Ascending aorta (tissue), 2 donors: ENCODE measurements at regions not wholly inside any gene's neighbourhood (a gene's known extent, or its start where the extent isn't known, plus 50 kb on each side); places are given as distances from the start of the nearest gene placed in this dataset.

ENCODE experiments used
- DNase-seq, 2 donors: peaks; one replicate each; pipeline ENCODE4 v3.0.0-alpha.2; 2019; ENCODE audit warnings: low spot score in 2 of 2
- H3K27ac ChIP-seq, 2 donors: fragments of 200-600 bp; sonication (generic); one replicate each; pipeline ENCODE4 v1.5.1; 2016 to 2017; ENCODE audit warnings: mild to moderate bottlenecking in 1 of 2
- H3K27me3 ChIP-seq: fragments of 200-600 bp; sonication (generic); one replicate; pipeline ENCODE4 v1.5.1; 2017
- H3K36me3 ChIP-seq, 2 donors: fragments of 200-600 bp; sonication (generic); one replicate each; pipeline ENCODE4 v1.5.1; 2016
- H3K4me1 ChIP-seq, 2 donors: fragments of 200-600 bp; sonication (generic); one replicate each; pipeline ENCODE4 v1.5.1; 2016 to 2017; ENCODE audit warnings: mild to moderate bottlenecking in 1 of 2
- H3K4me3 ChIP-seq, 2 donors: fragments of 200-600 bp; sonication (generic); one replicate each; pipeline ENCODE4 v1.5.1; 2016 to 2017; ENCODE audit warnings: mild to moderate bottlenecking in 1 of 2
- H3K9me3 ChIP-seq, 2 donors: fragments of 200-600 bp; sonication (generic); one replicate each; pipeline ENCODE4 v1.5.1; 2016
- intact Hi-C: fragments of 100-400 bp; cut with DNase I; formaldehyde crosslinking; loops from one replicate; pipeline ENCODE4 v1.15.1; 2023
- TF ChIP-seq, protein P1 (sequence below), 3 experiments: fragments of 200-600 bp in 2 of 3; fragments of 450-650 bp in 1 of 3; sonication (generic) in 2 of 3; IDR thresholded peaks; one replicate each; pipeline ENCODE4 v1.5.1; 2016 to 2019; ENCODE audit warnings: antibody characterized with exemption in 3 of 3, mild to moderate bottlenecking in 1 of 3, moderate library complexity in 1 of 3

DNA sequence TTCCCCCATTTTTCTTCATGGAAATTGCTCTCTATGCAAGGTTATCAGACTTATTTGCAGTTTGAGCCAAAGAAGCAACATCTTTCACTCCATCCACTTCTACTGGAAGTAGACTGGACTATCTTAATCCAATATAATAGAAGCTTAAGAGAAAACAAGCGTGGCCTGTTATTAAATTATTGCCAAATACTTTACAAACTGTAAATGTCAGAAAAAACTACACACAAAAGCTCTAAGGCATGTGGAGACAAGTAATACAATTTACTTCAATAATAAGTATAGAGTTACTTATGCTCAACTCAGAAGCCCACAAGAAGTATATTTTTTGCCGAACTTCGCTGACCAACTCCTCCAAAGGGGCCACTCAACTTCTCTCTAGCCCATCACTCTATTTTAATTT, 120.3 kb downstream of the BDH1 start:
- TF ChIP-seq, protein P1, sequence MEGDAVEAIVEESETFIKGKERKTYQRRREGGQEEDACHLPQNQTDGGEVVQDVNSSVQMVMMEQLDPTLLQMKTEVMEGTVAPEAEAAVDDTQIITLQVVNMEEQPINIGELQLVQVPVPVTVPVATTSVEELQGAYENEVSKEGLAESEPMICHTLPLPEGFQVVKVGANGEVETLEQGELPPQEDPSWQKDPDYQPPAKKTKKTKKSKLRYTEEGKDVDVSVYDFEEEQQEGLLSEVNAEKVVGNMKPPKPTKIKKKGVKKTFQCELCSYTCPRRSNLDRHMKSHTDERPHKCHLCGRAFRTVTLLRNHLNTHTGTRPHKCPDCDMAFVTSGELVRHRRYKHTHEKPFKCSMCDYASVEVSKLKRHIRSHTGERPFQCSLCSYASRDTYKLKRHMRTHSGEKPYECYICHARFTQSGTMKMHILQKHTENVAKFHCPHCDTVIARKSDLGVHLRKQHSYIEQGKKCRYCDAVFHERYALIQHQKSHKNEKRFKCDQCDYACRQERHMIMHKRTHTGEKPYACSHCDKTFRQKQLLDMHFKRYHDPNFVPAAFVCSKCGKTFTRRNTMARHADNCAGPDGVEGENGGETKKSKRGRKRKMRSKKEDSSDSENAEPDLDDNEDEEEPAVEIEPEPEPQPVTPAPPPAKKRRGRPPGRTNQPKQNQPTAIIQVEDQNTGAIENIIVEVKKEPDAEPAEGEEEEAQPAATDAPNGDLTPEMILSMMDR (IDR thresholded peaks at IDR 0.05) = no peak
- Histone ChIP-seq H3K9me3 (no peaks in the 10 kb centered on the region), H3K36me3 (no peaks in the 10 kb centered on the region), H3K27ac (no peak overlapping the region), H3K4me1 (peaks cover 0 to 3% of the 10 kb centered on the region in 2 donors), H3K27me3 (no peaks in the 10 kb centered on the region), H3K4me3 (no peak overlapping the region)
- intact Hi-C loops = no loop called here
- no peak for DNase-seq

DNA sequence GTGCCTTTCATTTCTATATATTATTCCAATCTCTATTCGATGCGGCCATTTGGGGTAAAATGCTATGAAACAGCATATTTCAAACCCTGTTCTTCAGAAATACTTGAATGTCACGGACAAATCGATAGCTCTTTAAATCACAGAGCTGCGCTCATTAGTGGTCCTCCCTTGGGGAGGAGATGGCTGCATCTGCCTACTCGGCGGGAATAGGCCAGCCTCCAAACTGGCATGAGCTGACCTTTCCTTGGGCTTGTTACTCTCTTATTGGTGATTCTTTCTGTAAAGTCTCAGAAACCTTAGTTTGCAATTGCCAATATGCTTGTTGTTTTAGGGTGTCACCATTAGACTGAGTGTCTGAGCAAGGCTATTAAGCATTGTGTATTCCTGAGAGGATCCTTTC, 120.9 kb downstream of the BDH1 start:
- TF ChIP-seq, protein P1 (IDR thresholded peaks at IDR 0.05) = no peak
- no peak for DNase-seq

DNA sequence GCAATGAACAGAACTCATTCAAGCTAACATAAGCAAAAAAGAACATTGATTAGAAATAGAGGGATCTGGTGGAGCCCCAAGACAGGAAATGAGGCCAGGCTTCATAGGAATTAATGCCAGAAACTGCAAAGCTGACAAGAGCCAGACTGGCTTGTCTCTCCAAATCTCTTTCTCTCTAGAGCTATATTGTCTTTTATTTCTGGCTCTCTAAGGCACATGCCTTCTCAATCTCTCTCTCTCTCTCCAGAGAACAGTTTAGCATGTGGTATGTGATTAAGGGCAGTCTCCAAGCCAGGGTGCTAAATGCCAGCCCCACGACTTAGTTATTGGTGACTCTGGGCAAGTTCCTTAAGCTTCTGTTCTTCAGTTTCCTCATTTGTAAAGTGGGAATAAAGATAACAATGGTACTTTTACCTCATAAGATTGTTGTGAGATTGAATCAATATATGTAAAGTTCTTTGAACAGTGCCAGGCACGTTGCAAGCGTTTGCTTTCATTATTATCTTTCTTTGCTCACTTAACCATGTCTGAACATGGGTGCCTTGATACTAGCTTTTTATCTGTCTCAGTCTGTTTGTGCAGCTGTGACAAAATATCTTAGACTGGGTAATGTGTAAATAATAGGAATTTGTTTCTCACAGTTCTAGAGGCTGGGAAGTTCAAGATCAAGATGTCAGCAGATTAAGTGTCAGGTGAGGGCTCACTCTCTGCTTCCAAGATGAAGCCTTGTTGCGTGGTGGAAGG, 123.2 kb downstream of the BDH1 start:
- peaks cover 0 to 7% of the 10 kb centered on the region in 2 donors for H3K4me1 ChIP-seq
- intact Hi-C loops = no loop called here
- TF ChIP-seq, protein P1 (IDR thresholded peaks at IDR 0.05) = no peak
- no peaks in the 10 kb centered on the region for H3K27me3 ChIP-seq
- H3K27ac ChIP-seq = no peak overlapping the region
- no peak overlapping the region for H3K4me3 ChIP-seq
- DNase-seq = no peak
- H3K36me3 ChIP-seq = no peaks in the 10 kb centered on the region
- H3K9me3 ChIP-seq = no peaks in the 10 kb centered on the region

More for the DNA sequence above, 120.9 kb downstream of the BDH1 start:
- Histone ChIP-seq H3K4me3 (no peak overlapping the region), H3K27ac (no peak overlapping the region), H3K36me3 (no peaks in the 10 kb centered on the region), H3K4me1 (peaks cover 0 to 6% of the 10 kb centered on the region in 2 donors), H3K9me3 (no peaks in the 10 kb centered on the region), H3K27me3 (no peaks in the 10 kb centered on the region)
- intact Hi-C loops = no loop called here

DNA sequence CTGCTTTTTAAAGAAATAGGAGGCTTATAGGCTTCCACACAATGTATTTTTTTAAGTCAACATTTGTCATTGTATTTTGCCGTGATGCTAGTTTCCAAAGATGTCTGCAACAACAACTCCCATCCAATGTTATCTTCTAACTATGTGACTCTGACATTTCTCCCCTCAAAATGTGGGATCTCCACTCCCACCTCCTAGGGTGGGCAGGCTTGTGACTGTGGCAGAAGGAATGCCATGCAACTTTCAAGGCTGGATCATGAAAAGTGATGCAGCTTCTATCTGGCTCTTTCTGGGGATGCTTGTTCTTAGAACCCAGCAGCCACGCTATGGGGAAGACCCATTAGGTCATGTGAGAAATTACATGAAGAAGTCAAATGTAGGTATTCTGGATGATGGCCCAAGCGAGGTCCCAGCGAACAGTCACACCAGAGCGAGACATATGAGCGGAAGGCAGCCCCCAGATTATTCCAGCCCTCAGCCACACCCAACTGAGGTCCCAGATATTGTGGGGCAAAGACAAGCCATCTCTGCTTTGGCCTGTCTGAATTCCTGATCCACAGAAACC, 124.3 kb downstream of the BDH1 start:
- Histone ChIP-seq H3K9me3 (no peaks in the 10 kb centered on the region), H3K27ac (peak overlapping the region; percentile 24 to 27), H3K36me3 (no peaks in the 10 kb centered on the region), H3K27me3 (no peaks in the 10 kb centered on the region), H3K4me1 (peaks cover 0 to 7% of the 10 kb centered on the region in 2 donors), H3K4me3 (no peak overlapping the region)
- TF ChIP-seq, protein P1 (IDR thresholded peaks at IDR 0.05) = no peak
- intact Hi-C loops = no loop called here
- no peak for DNase-seq

DNA sequence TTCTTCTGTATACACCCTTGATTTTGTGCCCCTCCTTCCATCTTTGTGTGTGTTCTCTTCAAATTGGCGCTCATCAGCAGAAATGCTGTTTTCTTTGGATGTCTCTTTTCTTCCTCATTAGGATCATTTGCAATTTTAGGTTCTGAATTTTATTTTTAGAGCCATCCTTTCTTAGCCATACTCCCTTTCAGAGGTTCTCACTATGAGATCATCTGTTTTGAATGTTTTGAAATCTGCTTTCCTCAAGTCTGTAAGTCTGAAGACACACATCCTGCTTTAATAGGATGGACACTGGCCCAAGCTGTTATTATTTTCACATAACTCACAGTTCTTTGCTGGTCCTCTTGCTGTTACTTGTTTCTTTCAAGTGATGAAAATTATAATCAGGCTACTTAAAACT, 124.8 kb downstream of the BDH1 start:
- Histone ChIP-seq H3K9me3 (no peaks in the 10 kb centered on the region), H3K4me3 (peak overlapping the region in 1 of 2 donors; percentile 31), H3K36me3 (no peaks in the 10 kb centered on the region), H3K27me3 (no peaks in the 10 kb centered on the region), H3K27ac (peak overlapping the region; percentile 24 to 27), H3K4me1 (peaks cover 0 to 7% of the 10 kb centered on the region in 2 donors)
- DNase-seq = no peak
- TF ChIP-seq, protein P1 (IDR thresholded peaks at IDR 0.05) = no peak
- intact Hi-C loops = no loop called here
